ENCODE measurements at regions not wholly inside any gene's neighbourhood (a gene's known extent, or its start where the extent isn't known, plus 50 kb on each side); places are given as distances from the start of the nearest gene placed in this dataset.

- Mint-ChIP-seq H3K4me3 (no peak overlapping the region), H3K9me3 (no peaks in the 10 kb centered on the region), H3K4me1 (no peaks in the 10 kb centered on the region), H3K36me3 (no peaks in the 10 kb centered on the region), H3K27me3 (peaks cover 4 to 7% of the 10 kb centered on the region in 2 donors), H3K27ac (no peak overlapping the region)
- Histone ChIP-seq H3K4me3 (ENCODE audit: low read length) (no peak overlapping the region), H3K27me3 (ENCODE audit: insufficient read depth, low read length, poor library complexity, severe bottlenecking) (no peaks in the 10 kb centered on the region), H3K36me3 (ENCODE audit: insufficient read depth, low read length) (no peaks in the 10 kb centered on the region), H3K4me1 (ENCODE audit: insufficient read depth, low read length) (no peaks in the 10 kb centered on the region), H3K9me3 (ENCODE audit: low read length) (no peaks in the 10 kb centered on the region), H3K27ac (ENCODE audit: low read depth, low read length) (no peak overlapping the region)
- CTCF ChIA-PET = no interaction called here
- no peak for DNase-seq
- POLR2A ChIA-PET = no interaction called here
These were observed 256.3 kb upstream of the C1orf174 start for GRCh38 chr1:4156241-4156973.

DNA sequence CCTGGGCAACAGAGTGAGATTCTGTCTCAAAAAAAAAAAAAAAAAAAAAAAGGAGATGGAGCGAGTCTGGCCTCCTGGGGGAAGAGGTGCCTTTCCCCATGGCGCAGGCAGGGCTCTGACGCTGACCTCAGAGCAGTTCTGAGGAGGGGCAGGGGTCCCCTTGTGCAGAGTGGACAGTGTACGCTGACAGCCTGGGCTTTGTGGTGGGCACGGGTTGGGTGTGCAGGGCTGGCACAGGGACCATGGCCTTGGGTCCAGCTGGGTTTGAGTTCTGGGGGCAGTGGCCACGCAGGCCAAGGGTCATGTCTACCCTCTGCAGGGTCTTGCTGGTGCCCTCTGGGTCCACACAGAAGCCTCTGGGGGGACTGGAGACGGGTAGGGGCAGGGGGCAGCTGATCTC lies 260.1 kb upstream of the C1orf174 start:
- H3K4me1 Mint-ChIP-seq = no peaks in the 10 kb centered on the region
- H3K27me3 ChIP-seq (ENCODE audit: insufficient read depth, low read length, poor library complexity, severe bottlenecking) = no peaks in the 10 kb centered on the region
- POLR2A ChIA-PET = no interaction called here
- no peak overlapping the region for H3K27ac ChIP-seq (ENCODE audit: low read depth, low read length)
- H3K9me3 Mint-ChIP-seq = no peaks in the 10 kb centered on the region
- no peaks in the 10 kb centered on the region for H3K36me3 Mint-ChIP-seq
- no peak overlapping the region for H3K4me3 Mint-ChIP-seq
- no peak for DNase-seq
- CTCF ChIA-PET = no interaction called here
- no peaks in the 10 kb centered on the region for H3K4me1 ChIP-seq (ENCODE audit: insufficient read depth, low read length)
- H3K27me3 Mint-ChIP-seq = peaks cover 6 to 10% of the 10 kb centered on the region in 2 donors
- no peak overlapping the region for H3K27ac Mint-ChIP-seq
- no peaks in the 10 kb centered on the region for H3K9me3 ChIP-seq (ENCODE audit: low read length)
- H3K4me3 ChIP-seq (ENCODE audit: low read length) = no peak overlapping the region
- H3K36me3 ChIP-seq (ENCODE audit: insufficient read depth, low read length) = no peaks in the 10 kb centered on the region

- no peak overlapping the region for H3K4me3 Mint-ChIP-seq
- H3K4me1 ChIP-seq (ENCODE audit: insufficient read depth, low read length) = no peaks in the 10 kb centered on the region
- ChIA-PET CTCF (no interaction called here), POLR2A (no interaction called here)
- no peaks in the 10 kb centered on the region for H3K36me3 Mint-ChIP-seq
- H3K36me3 ChIP-seq (ENCODE audit: insufficient read depth, low read length) = no peaks in the 10 kb centered on the region
- no peak for DNase-seq
- H3K4me3 ChIP-seq (ENCODE audit: low read length) = no peak overlapping the region
- H3K27ac Mint-ChIP-seq = peak overlapping the region in 1 of 8 donors; percentile 36
- no peaks in the 10 kb centered on the region for H3K4me1 Mint-ChIP-seq
- no peaks in the 10 kb centered on the region for H3K27me3 ChIP-seq (ENCODE audit: insufficient read depth, low read length, poor library complexity, severe bottlenecking)
- H3K27me3 Mint-ChIP-seq = peaks cover 6 to 12% of the 10 kb centered on the region in 2 donors
- H3K9me3 Mint-ChIP-seq = no peaks in the 10 kb centered on the region
- H3K27ac ChIP-seq (ENCODE audit: low read depth, low read length) = no peak overlapping the region
- H3K9me3 ChIP-seq (ENCODE audit: low read length) = no peaks in the 10 kb centered on the region
These were observed 261.4 kb upstream of the C1orf174 start for GRCh38 chr1:4161366-4162006.

- no peak overlapping the region for H3K27ac ChIP-seq (ENCODE audit: low read depth, low read length)
- Mint-ChIP-seq H3K4me3 (no peak overlapping the region), H3K9me3 (no peaks in the 10 kb centered on the region), H3K4me1 (no peaks in the 10 kb centered on the region), H3K36me3 (no peaks in the 10 kb centered on the region), H3K27me3 (peaks cover 11 to 12% of the 10 kb centered on the region in 2 donors), H3K27ac (peak overlapping the region in 1 of 8 donors; percentile 14)
- no peaks in the 10 kb centered on the region for H3K36me3 ChIP-seq (ENCODE audit: insufficient read depth, low read length)
- H3K4me3 ChIP-seq (ENCODE audit: low read length) = no peak overlapping the region
- CTCF ChIA-PET = no interaction called here
- no peaks in the 10 kb centered on the region for H3K27me3 ChIP-seq (ENCODE audit: insufficient read depth, low read length, poor library complexity, severe bottlenecking)
- H3K4me1 ChIP-seq (ENCODE audit: insufficient read depth, low read length) = no peaks in the 10 kb centered on the region
- no peak for DNase-seq
- POLR2A ChIA-PET = no interaction called here
- H3K9me3 ChIP-seq (ENCODE audit: low read length) = no peaks in the 10 kb centered on the region
These were observed 264.9 kb upstream of the C1orf174 start for GRCh38 chr1:4164965-4165364.

GRCh38 chr1:4165686-4166300 lies 265.7 kb upstream of the C1orf174 start:
- POLR2A ChIA-PET = no interaction called here
- no peak overlapping the region for H3K27ac ChIP-seq (ENCODE audit: low read depth, low read length)
- Mint-ChIP-seq H3K4me3 (no peak overlapping the region), H3K4me1 (no peaks in the 10 kb centered on the region), H3K9me3 (no peaks in the 10 kb centered on the region), H3K27ac (peak overlapping the region in 1 of 8 donors; percentile 11), H3K36me3 (no peaks in the 10 kb centered on the region), H3K27me3 (peaks cover 11 to 12% of the 10 kb centered on the region in 2 donors)
- CTCF ChIA-PET = no interaction called here
- DNase-seq = no peak
- H3K36me3 ChIP-seq (ENCODE audit: insufficient read depth, low read length) = no peaks in the 10 kb centered on the region
- no peaks in the 10 kb centered on the region for H3K9me3 ChIP-seq (ENCODE audit: low read length)
- no peaks in the 10 kb centered on the region for H3K4me1 ChIP-seq (ENCODE audit: insufficient read depth, low read length)
- no peaks in the 10 kb centered on the region for H3K27me3 ChIP-seq (ENCODE audit: insufficient read depth, low read length, poor library complexity, severe bottlenecking)
- H3K4me3 ChIP-seq (ENCODE audit: low read length) = no peak overlapping the region

DNA sequence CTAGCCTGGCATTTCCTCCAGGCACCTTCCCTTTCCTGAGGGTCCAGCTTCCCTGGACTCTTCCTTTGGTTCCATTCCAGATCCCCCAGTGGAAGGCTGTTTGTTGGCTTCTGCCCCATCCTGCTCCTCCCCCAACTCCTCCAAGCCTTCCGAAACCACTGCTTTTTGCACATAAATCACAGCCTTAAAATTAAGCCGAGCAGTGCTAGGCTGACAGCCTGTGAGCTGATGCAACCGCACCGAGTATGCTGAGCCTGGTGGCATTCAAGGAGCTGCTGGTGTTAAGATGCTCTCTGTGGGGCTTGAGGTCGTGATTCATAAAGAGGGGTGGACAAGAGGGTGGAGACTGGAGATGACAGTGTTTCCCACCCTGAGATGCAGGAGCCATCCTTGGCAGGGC lies 266.6 kb upstream of the C1orf174 start:
- no peaks in the 10 kb centered on the region for H3K9me3 Mint-ChIP-seq
- no peak overlapping the region for H3K4me3 ChIP-seq (ENCODE audit: low read length)
- CTCF ChIA-PET = no interaction called here
- H3K4me1 Mint-ChIP-seq = no peaks in the 10 kb centered on the region
- H3K27me3 Mint-ChIP-seq = peaks cover 11 to 17% of the 10 kb centered on the region in 2 donors
- H3K27me3 ChIP-seq (ENCODE audit: insufficient read depth, low read length, poor library complexity, severe bottlenecking) = no peaks in the 10 kb centered on the region
- DNase-seq = no peak
- H3K36me3 ChIP-seq (ENCODE audit: insufficient read depth, low read length) = no peaks in the 10 kb centered on the region
- no peaks in the 10 kb centered on the region for H3K9me3 ChIP-seq (ENCODE audit: low read length)
- no peak overlapping the region for H3K4me3 Mint-ChIP-seq
- H3K27ac Mint-ChIP-seq = no peak overlapping the region
- POLR2A ChIA-PET = no interaction called here
- no peak overlapping the region for H3K27ac ChIP-seq (ENCODE audit: low read depth, low read length)
- H3K4me1 ChIP-seq (ENCODE audit: insufficient read depth, low read length) = no peaks in the 10 kb centered on the region
- H3K36me3 Mint-ChIP-seq = no peaks in the 10 kb centered on the region

- H3K27ac ChIP-seq (ENCODE audit: low read depth, low read length) = no peak overlapping the region
- Mint-ChIP-seq H3K9me3 (no peaks in the 10 kb centered on the region), H3K27me3 (peaks cover 27 to 30% of the 10 kb centered on the region in 2 donors), H3K27ac (no peak overlapping the region), H3K36me3 (no peaks in the 10 kb centered on the region), H3K4me1 (no peaks in the 10 kb centered on the region), H3K4me3 (no peak overlapping the region)
- H3K9me3 ChIP-seq (ENCODE audit: low read length) = no peaks in the 10 kb centered on the region
- CTCF ChIA-PET = interaction anchor here (1.5 kb wide), 1 partner anchor 10 kb away, joined by 4 read pairs; no protein-coding TSS in a partner anchor
- POLR2A ChIA-PET = no interaction called here
- no peaks in the 10 kb centered on the region for H3K4me1 ChIP-seq (ENCODE audit: insufficient read depth, low read length)
- DNase-seq = no peak
- H3K4me3 ChIP-seq (ENCODE audit: low read length) = no peak overlapping the region
- H3K27me3 ChIP-seq (ENCODE audit: insufficient read depth, low read length, poor library complexity, severe bottlenecking) = no peaks in the 10 kb centered on the region
- no peaks in the 10 kb centered on the region for H3K36me3 ChIP-seq (ENCODE audit: insufficient read depth, low read length)
These were observed 269.9 kb upstream of the C1orf174 start for GRCh38 chr1:4169991-4170390.

DNA sequence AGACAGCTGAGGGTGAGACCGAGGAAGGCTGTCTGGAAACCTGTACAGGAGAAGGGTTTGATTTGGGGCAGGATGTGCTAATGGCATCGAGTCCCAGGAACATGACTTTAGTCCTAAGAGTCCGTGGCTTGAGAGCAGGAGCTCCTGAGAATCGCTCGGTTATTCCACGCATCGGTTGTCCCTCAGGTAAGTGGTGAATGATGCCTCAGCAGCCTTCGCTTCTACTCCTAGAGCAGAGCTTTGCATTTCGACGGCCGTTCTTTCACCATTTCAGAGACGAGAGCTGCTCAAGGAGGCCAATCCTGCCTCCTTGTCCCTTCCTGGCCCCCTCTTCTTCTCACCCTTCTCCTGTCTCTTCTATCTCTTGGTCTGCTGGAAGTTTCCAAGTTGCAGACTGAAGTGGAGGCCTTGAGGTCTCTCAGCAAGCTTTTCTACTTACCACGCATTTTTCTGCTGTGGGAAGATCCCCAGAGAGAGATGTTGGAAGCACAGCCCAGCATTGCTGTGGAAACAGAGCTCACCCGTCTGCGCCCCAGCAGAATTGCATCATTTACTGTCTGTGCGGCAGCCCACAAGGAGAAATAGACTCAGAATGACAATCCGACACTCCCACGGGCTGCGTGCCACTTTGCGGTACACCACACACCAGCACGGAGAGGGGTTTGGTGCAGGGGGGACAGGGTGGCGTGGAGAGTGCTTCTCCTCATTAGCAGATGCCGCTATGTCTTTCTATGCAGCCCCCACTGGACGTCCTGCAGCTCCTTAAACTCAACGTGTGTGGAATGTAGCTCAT lies 270.7 kb upstream of the C1orf174 start:
- POLR2A ChIA-PET = no interaction called here
- CTCF ChIA-PET = interaction anchor here (1.5 kb wide), 1 partner anchor 9 kb away, joined by 4 read pairs; no protein-coding TSS in a partner anchor
- peaks cover 27 to 30% of the 10 kb centered on the region in 2 donors for H3K27me3 Mint-ChIP-seq
- Histone ChIP-seq H3K27ac (ENCODE audit: low read depth, low read length) (no peak overlapping the region), H3K4me3 (ENCODE audit: low read length) (no peak overlapping the region), H3K4me1 (ENCODE audit: insufficient read depth, low read length) (no peaks in the 10 kb centered on the region), H3K36me3 (ENCODE audit: insufficient read depth, low read length) (no peaks in the 10 kb centered on the region), H3K9me3 (ENCODE audit: low read length) (no peaks in the 10 kb centered on the region), H3K27me3 (ENCODE audit: insufficient read depth, low read length, poor library complexity, severe bottlenecking) (no peaks in the 10 kb centered on the region)
- H3K9me3 Mint-ChIP-seq = no peaks in the 10 kb centered on the region
- no peak for DNase-seq
- H3K4me1 Mint-ChIP-seq = no peaks in the 10 kb centered on the region
- H3K36me3 Mint-ChIP-seq = no peaks in the 10 kb centered on the region
- H3K27ac Mint-ChIP-seq = no peak overlapping the region
- no peak overlapping the region for H3K4me3 Mint-ChIP-seq

All from CD8-positive, alpha-beta memory T cell (primary cell).